T-cell (primary cell): ENCODE measurements at regions not wholly inside any gene's neighbourhood (a gene's known extent, or its start where the extent isn't known, plus 50 kb on each side); places are given as distances from the start of the nearest gene placed in this dataset.
"Not testable (repeated sequence)": the region's sequence is repeated elsewhere in the genome, so short reads cannot be mapped to it uniquely, and the experiment has no call there.

Experiments
- ATAC-seq, 4 experiments: fragments of 200-7000 bp in 3 of 4; fragments of 150-1000 bp in 1 of 4; cut with Tn5 transposase; replicated peaks in 1 of 4; 1 replicate in 3 of 4; 2 replicates in 1 of 4; pipeline ENCODE4 v1.10.0; 2021; ENCODE audit warnings: moderate library complexity in 3 of 4, mild to moderate bottlenecking in 2 of 4, moderate number of reproducible peaks in 1 of 4
- CTCF ChIA-PET, 2 donors: fragments of 300-600 bp; sonication (Branson Sonifier 250); formaldehyde crosslinking; loops; one replicate each; lab custom pipeline; 2022; ENCODE audit warnings: antibody characterized with exemption in 2 of 2; lab: Charles Lee
- POLR2A ChIA-PET, 2 donors: fragments of 300-600 bp; sonication (Branson Sonifier 250); formaldehyde crosslinking; loops; one replicate each; lab custom pipeline; 2022; ENCODE audit warnings: antibody characterized with exemption in 2 of 2; lab: Charles Lee
- DNase-seq, 35 experiments: peaks; one replicate each; pipeline versions ENCODE4 v3.0.0 to v3.0.0-alpha.2; 2013 to 2023
- H3K27ac ChIP-seq: one replicate; pipeline ENCODE4 v1.5.1; 2013; ENCODE audit warnings: low read length
- H3K27me3 ChIP-seq, 2 experiments: replicated peaks in 1 of 2; 1 replicate in 1 of 2; 2 replicates in 1 of 2; pipeline versions ENCODE4 v1.6.1 to v1.7.0; 2013; ENCODE audit warnings: low read length in 1 of 2, mixed read lengths in 1 of 2; ENCODE audit not compliant: control insufficient read depth in 2 of 2, insufficient read depth in 2 of 2; ENCODE audit errors: extremely low read depth in 1 of 2
- H3K36me3 ChIP-seq, 2 donors: 1 replicate in 1 of 2; 2 replicates in 1 of 2; pipeline versions ENCODE4 v1.6.1 to v1.7.0; 2013; ENCODE audit warnings: low read length in 1 of 2; ENCODE audit not compliant: control insufficient read depth in 2 of 2, insufficient read depth in 1 of 2; ENCODE audit errors: extremely low read depth in 1 of 2
- H3K4me1 ChIP-seq, 2 experiments: 1 replicate in 1 of 2; 2 replicates in 1 of 2; pipeline versions ENCODE4 v1.6.1 to v1.7.0; 2013; ENCODE audit warnings: low read length in 2 of 2, mixed read lengths in 1 of 2; ENCODE audit not compliant: insufficient read depth in 2 of 2, control insufficient read depth in 1 of 2; ENCODE audit errors: extremely low read depth in 1 of 2
- H3K4me3 ChIP-seq, 2 donors: 1 replicate in 1 of 2; 2 replicates in 1 of 2; pipeline versions ENCODE4 v1.5.1 to v1.7.0; 2013; ENCODE audit warnings: mild to moderate bottlenecking in 2 of 2, low read length in 1 of 2, moderate library complexity in 1 of 2; ENCODE audit not compliant: control insufficient read depth in 1 of 2; ENCODE audit errors: extremely low read depth in 1 of 2
- H3K9me3 ChIP-seq: 2 replicates; pipeline ENCODE4 v1.7.0; 2013
- H3K27ac Mint-ChIP-seq, 2 donors: one replicate each; pipeline ENCODE4 v1.8.0; 2020 to 2021; ENCODE audit warnings: mild to moderate bottlenecking in 2 of 2, mixed read lengths in 2 of 2
- H3K27me3 Mint-ChIP-seq, 2 donors: one replicate each; pipeline ENCODE4 v1.8.0; 2021 to 2022; ENCODE audit warnings: mixed read lengths in 2 of 2
- H3K36me3 Mint-ChIP-seq: one replicate; pipeline ENCODE4 v1.8.0; 2021; ENCODE audit warnings: mixed read lengths
- H3K4me1 Mint-ChIP-seq, 3 donors: one replicate each; pipeline ENCODE4 v1.8.0; 2020 to 2022; ENCODE audit warnings: mixed read lengths in 3 of 3, mild to moderate bottlenecking in 1 of 3
- H3K4me3 Mint-ChIP-seq, 3 donors: one replicate each; pipeline ENCODE4 v1.8.0; 2020 to 2022; ENCODE audit warnings: mild to moderate bottlenecking in 3 of 3, mixed read lengths in 3 of 3, moderate library complexity in 3 of 3
- H3K9me3 Mint-ChIP-seq, 3 donors: one replicate each; pipeline ENCODE4 v1.8.0; 2020 to 2022; ENCODE audit warnings: mixed read lengths in 3 of 3
- WGBS: methylation state at CpG from one replicate; pipeline ENCODE4 v1.1.5; 2013; ENCODE audit warnings: missing lambda C conversion rate; ENCODE audit not compliant: insufficient coverage; 5-methylcytosine and 5-hydroxymethylcytosine counted together

DNA sequence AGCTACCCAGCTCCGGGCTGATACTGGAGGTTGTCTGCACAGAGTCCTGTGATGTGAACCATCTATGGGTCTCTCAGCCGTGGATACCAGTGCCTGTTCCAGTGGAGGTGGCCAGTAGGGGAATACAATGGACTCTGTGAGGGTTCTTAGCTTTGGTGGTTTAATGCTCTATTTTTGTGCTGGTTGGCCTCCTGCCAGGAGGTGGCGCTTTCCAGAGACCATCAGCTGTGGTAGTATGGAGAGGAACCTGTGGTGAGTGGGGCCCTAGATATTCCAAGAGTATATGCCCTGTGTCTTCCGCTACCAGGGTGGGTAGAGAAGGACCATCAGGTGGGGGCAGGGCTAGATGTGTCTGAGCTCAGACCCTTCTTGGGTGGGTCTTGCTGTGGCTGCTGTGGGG lies 103.0 kb upstream of the RXFP1 start:
- H3K4me3 Mint-ChIP-seq, H3K4me1 ChIP-seq, ATAC-seq, H3K4me1 Mint-ChIP-seq, H3K9me3 Mint-ChIP-seq, H3K36me3 ChIP-seq, H3K36me3 Mint-ChIP-seq, DNase-seq, POLR2A ChIA-PET, H3K27me3 Mint-ChIP-seq, H3K27me3 ChIP-seq, H3K4me3 ChIP-seq, H3K27ac Mint-ChIP-seq, H3K27ac ChIP-seq, CTCF ChIA-PET, H3K9me3 ChIP-seq: not testable (repeated sequence)
- 81% methylated on average over 4 of the region's 4 CpGs for WGBS

DNA sequence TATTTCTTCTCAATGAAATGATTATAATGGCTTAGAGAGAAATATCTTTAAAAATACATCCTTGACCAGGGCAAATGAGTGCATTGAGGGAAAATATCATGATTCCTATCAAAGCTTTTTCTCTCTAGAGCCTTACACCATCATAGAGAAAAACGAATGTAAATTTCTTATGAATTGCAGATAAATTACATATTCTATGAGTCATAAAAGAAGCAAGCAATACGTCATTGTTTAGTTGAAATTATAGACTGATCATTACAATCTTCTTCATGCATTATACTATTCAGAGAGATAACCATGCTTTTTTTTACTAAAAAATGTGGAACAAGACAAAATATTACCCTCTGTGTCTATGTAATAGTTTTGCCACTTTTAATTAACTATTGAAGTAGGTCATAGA lies 100.9 kb upstream of the RXFP1 start:
- no peaks in the 10 kb centered on the region for H3K27me3 ChIP-seq
- CTCF ChIA-PET, result no interaction called here
- no peaks in the 10 kb centered on the region for H3K4me1 ChIP-seq
- no peak overlapping the region for H3K4me3 ChIP-seq
- Mint-ChIP-seq H3K4me1 (no peaks in the 10 kb centered on the region), H3K4me3 (no peak overlapping the region), H3K9me3 (peaks cover 0 to 6% (median 3%) of the 10 kb centered on the region in 3 donors), H3K27me3 (peaks cover 3 to 5% of the 10 kb centered on the region in 2 donors), H3K36me3 (no peaks in the 10 kb centered on the region), H3K27ac (no peak overlapping the region)
- DNase-seq, result no peak
- no peaks in the 10 kb centered on the region for H3K9me3 ChIP-seq
- ATAC-seq, result no peak
- POLR2A ChIA-PET, result no interaction called here
- H3K27ac ChIP-seq, result no peak overlapping the region
- WGBS, result no CpG with 5 or more reads among the region's 2 CpGs
- H3K36me3 ChIP-seq, result no peaks in the 10 kb centered on the region

- H3K36me3 Mint-ChIP-seq, result no peaks in the 10 kb centered on the region
- no peak for ATAC-seq
Measured at GRCh38 chr4:158422546-158422945, 99.1 kb upstream of the RXFP1 start.

DNA sequence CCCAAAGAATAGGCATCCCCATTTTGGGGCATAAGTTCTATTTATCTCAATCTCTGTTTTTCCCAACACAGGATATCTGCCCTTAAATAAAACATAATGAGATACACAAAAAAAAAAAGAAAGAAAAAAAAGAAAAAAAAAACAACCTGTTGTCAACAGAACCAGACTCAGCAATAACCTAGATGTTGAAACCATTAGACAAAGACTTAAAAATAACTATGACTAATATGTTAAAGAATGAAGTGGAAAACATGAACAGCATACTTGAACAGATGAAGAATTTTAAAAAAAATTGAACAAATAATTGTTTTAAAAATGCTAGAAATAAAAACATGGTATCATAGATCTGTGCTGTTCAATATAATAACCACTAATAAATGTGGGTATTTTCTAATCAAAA lies 93.4 kb upstream of the RXFP1 start:
- H3K9me3 Mint-ChIP-seq, result peaks cover 0 to 5% (median 3%) of the 10 kb centered on the region in 3 donors
- ChIA-PET POLR2A (no interaction called here), CTCF (interaction anchor here in 1 of 2 donors (0.7 kb wide), 1 partner anchor 169 kb away, joined by 3 read pairs; no protein-coding TSS in a partner anchor)
- H3K36me3 Mint-ChIP-seq, result no peaks in the 10 kb centered on the region
- no peak overlapping the region for H3K4me3 Mint-ChIP-seq
- no peaks in the 10 kb centered on the region for H3K4me1 ChIP-seq
- no peak overlapping the region for H3K4me3 ChIP-seq
- ATAC-seq, result no peak
- no peaks in the 10 kb centered on the region for H3K4me1 Mint-ChIP-seq
- H3K36me3 ChIP-seq, result no peaks in the 10 kb centered on the region
- no peak overlapping the region for H3K27ac Mint-ChIP-seq
- no peaks in the 10 kb centered on the region for H3K9me3 ChIP-seq
- H3K27me3 Mint-ChIP-seq, result peaks cover 0 to 4% of the 10 kb centered on the region in 2 donors
- H3K27me3 ChIP-seq, result no peaks in the 10 kb centered on the region
- DNase-seq, result no peak
- no peak overlapping the region for H3K27ac ChIP-seq

More at GRCh38 chr4:158422546-158422945, 99.1 kb upstream of the RXFP1 start:
- POLR2A ChIA-PET, result no interaction called here
- Histone ChIP-seq H3K27ac (no peak overlapping the region), H3K4me1 (no peaks in the 10 kb centered on the region), H3K27me3 (no peaks in the 10 kb centered on the region), H3K9me3 (no peaks in the 10 kb centered on the region), H3K4me3 (no peak overlapping the region), H3K36me3 (no peaks in the 10 kb centered on the region)
- Mint-ChIP-seq H3K9me3 (peaks cover 0 to 3% (median under 1%) of the 10 kb centered on the region in 3 donors), H3K27ac (no peak overlapping the region), H3K27me3 (peaks cover 1 to 5% of the 10 kb centered on the region in 2 donors), H3K4me1 (no peaks in the 10 kb centered on the region), H3K4me3 (no peak overlapping the region)
- no peak for DNase-seq
- CTCF ChIA-PET, result no interaction called here
- WGBS, result no CpG with 5 or more reads among the region's 1 CpG

GRCh38 chr4:158442736-158443135 lies 78.9 kb upstream of the RXFP1 start:
- peaks cover 0 to 12% (median 6%) of the 10 kb centered on the region in 3 donors for H3K9me3 Mint-ChIP-seq
- H3K4me3 Mint-ChIP-seq, result no peak overlapping the region
- CTCF ChIA-PET, result no interaction called here
- no peaks in the 10 kb centered on the region for H3K27me3 Mint-ChIP-seq
- POLR2A ChIA-PET, result no interaction called here
- no peak overlapping the region for H3K27ac ChIP-seq
- H3K27ac Mint-ChIP-seq, result no peak overlapping the region
- ATAC-seq (no peak), DNase-seq (no peak)
- H3K4me1 ChIP-seq, result no peaks in the 10 kb centered on the region
- no peaks in the 10 kb centered on the region for H3K36me3 ChIP-seq
- H3K36me3 Mint-ChIP-seq, result no peaks in the 10 kb centered on the region
- H3K27me3 ChIP-seq, result no peaks in the 10 kb centered on the region
- no peak overlapping the region for H3K4me3 ChIP-seq
- no peaks in the 10 kb centered on the region for H3K4me1 Mint-ChIP-seq
- no peaks in the 10 kb centered on the region for H3K9me3 ChIP-seq

DNA sequence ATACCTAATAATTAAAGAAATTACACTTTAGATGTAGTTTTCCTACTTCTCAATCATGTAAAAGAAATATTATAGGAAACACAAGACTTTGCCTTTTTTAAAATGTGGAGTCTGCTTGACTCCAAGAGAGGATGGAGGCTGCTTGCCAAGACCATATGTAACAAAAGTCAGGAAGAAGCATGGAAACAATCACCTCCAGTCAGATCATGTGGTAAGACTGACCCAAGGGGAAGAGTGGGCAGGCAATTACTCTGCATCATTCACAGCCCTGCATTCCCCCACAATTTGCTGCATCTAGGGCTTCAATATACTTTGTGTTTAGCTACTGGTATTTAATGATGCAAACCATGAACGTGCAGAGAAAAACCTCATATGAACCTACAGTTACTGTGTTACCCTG lies 78.0 kb upstream of the RXFP1 start:
- Histone ChIP-seq H3K4me1 (no peaks in the 10 kb centered on the region), H3K36me3 (no peaks in the 10 kb centered on the region), H3K27me3 (no peaks in the 10 kb centered on the region), H3K4me3 (no peak overlapping the region), H3K27ac (no peak overlapping the region), H3K9me3 (no peaks in the 10 kb centered on the region)
- Mint-ChIP-seq H3K27me3 (no peaks in the 10 kb centered on the region), H3K27ac (no peak overlapping the region), H3K9me3 (peaks cover 0 to 9% (median 6%) of the 10 kb centered on the region in 3 donors), H3K36me3 (no peaks in the 10 kb centered on the region), H3K4me3 (no peak overlapping the region), H3K4me1 (no peaks in the 10 kb centered on the region)
- ChIA-PET CTCF (no interaction called here), POLR2A (interaction anchor here in 1 of 2 donors (0.6 kb wide), 1 partner anchor 168 kb away, joined by 4 read pairs; no protein-coding TSS in a partner anchor)
- no peak for DNase-seq
- WGBS, result no CpG with 5 or more reads among the region's 1 CpG
- no peak for ATAC-seq

GRCh38 chr4:158444621-158445020 lies 77.1 kb upstream of the RXFP1 start:
- no peaks in the 10 kb centered on the region for H3K27me3 Mint-ChIP-seq
- H3K4me3 ChIP-seq, result no peak overlapping the region
- no peaks in the 10 kb centered on the region for H3K36me3 ChIP-seq
- H3K27ac ChIP-seq, result no peak overlapping the region
- no peaks in the 10 kb centered on the region for H3K9me3 ChIP-seq
- no peak overlapping the region for H3K4me3 Mint-ChIP-seq
- ATAC-seq (no peak), DNase-seq (no peak)
- no peaks in the 10 kb centered on the region for H3K4me1 Mint-ChIP-seq
- ChIA-PET POLR2A (no interaction called here), CTCF (no interaction called here)
- H3K27me3 ChIP-seq, result no peaks in the 10 kb centered on the region
- no CpG with 5 or more reads among the region's 1 CpG for WGBS
- H3K27ac Mint-ChIP-seq, result no peak overlapping the region
- no peaks in the 10 kb centered on the region for H3K36me3 Mint-ChIP-seq
- no peaks in the 10 kb centered on the region for H3K4me1 ChIP-seq
- H3K9me3 Mint-ChIP-seq, result peaks cover 0 to 5% (median 3%) of the 10 kb centered on the region in 3 donors
